ENCODE measurements at regions not wholly inside any gene's neighbourhood (a gene's known extent, or its start where the extent isn't known, plus 50 kb on each side); places are given as distances from the start of the nearest gene placed in this dataset.
"Not testable (repeated sequence)": the region's sequence is repeated elsewhere in the genome, so short reads cannot be mapped to it uniquely, and the experiment has no call there.

- not testable (repeated sequence) for DNase-seq (ENCODE audit: low read depth in 2 of 2)
Measured at GRCh38 chrX:955168-955781, 257.2 kb downstream of the CRLF2 start.

GRCh38 chrX:953879-954482 is 258.5 kb downstream of the CRLF2 start:
- no peak for DNase-seq (ENCODE audit: low read depth in 2 of 2)

GRCh38 chrX:952816-953215 is 259.6 kb downstream of the CRLF2 start:
- no peak for DNase-seq (ENCODE audit: low read depth in 2 of 2)

- DNase-seq (ENCODE audit: low read depth in 2 of 2), result not testable (repeated sequence)
Measured at GRCh38 chrX:947262-947661, 265.2 kb downstream of the CRLF2 start.

- no peak for DNase-seq (ENCODE audit: low read depth in 2 of 2)
Measured at GRCh38 chrX:943035-943434, 269.4 kb downstream of the CRLF2 start.

- DNase-seq (ENCODE audit: low read depth in 2 of 2), result no peak
Measured at GRCh38 chrX:940691-941090, 271.8 kb downstream of the CRLF2 start.

- no peak for DNase-seq (ENCODE audit: low read depth in 2 of 2)
Measured at GRCh38 chrX:936979-937769, 275.3 kb downstream of the CRLF2 start.

GRCh38 chrX:933611-934010 is 278.8 kb downstream of the CRLF2 start:
- no peak for DNase-seq (ENCODE audit: low read depth in 2 of 2)

GRCh38 chrX:928606-929005 is 283.8 kb downstream of the CRLF2 start:
- DNase-seq (ENCODE audit: low read depth in 2 of 2), result no peak

- no peak for DNase-seq (ENCODE audit: low read depth in 2 of 2)
Measured at GRCh38 chrX:926991-927390, 285.5 kb downstream of the CRLF2 start.

GRCh38 chrX:926070-926469 is 286.4 kb downstream of the CRLF2 start:
- no peak for DNase-seq (ENCODE audit: low read depth in 2 of 2)

- no peak for DNase-seq (ENCODE audit: low read depth in 2 of 2)
Measured at GRCh38 chrX:925652-926061, 286.8 kb downstream of the CRLF2 start.

- DNase-seq (ENCODE audit: low read depth in 2 of 2), result no peak
Measured at GRCh38 chrX:925094-925493, 287.4 kb downstream of the CRLF2 start.

GRCh38 chrX:924017-924416 is 288.4 kb downstream of the CRLF2 start:
- no peak for DNase-seq (ENCODE audit: low read depth in 2 of 2)

GRCh38 chrX:920234-920799 is 289.7 kb downstream of the SHOX start:
- DNase-seq (ENCODE audit: low read depth in 2 of 2), result no peak

- DNase-seq (ENCODE audit: low read depth in 2 of 2), result no peak
Measured at GRCh38 chrX:916230-916599, 285.6 kb downstream of the SHOX start.

GRCh38 chrX:915427-916229 is 285.0 kb downstream of the SHOX start:
- no peak for DNase-seq (ENCODE audit: low read depth in 2 of 2)

GRCh38 chrX:914206-914605 is 283.6 kb downstream of the SHOX start:
- DNase-seq (ENCODE audit: low read depth in 2 of 2), result no peak

GRCh38 chrX:912677-913076 is 282.1 kb downstream of the SHOX start:
- no peak for DNase-seq (ENCODE audit: low read depth in 2 of 2)

- DNase-seq (ENCODE audit: low read depth in 2 of 2), result not testable (repeated sequence)
Measured at GRCh38 chrX:909068-909467, 278.5 kb downstream of the SHOX start.

- DNase-seq (ENCODE audit: low read depth in 2 of 2), result no peak
Measured at GRCh38 chrX:906586-906985, 276.0 kb downstream of the SHOX start.

Measured in stimulated activated CD8-positive, alpha-beta memory T cell treated with anti-CD3 and anti-CD28 coated beads, Interleukin-7, amount 100 ng/mL, for 1 hour (primary cell).